HCT116 (cell line): ENCODE measurements at regions not wholly inside any gene's neighbourhood (a gene's known extent, or its start where the extent isn't known, plus 50 kb on each side); places are given as distances from the start of the nearest gene placed in this dataset.

Experiments used
- ATAC-seq: fragments of 200-7000 bp; cut with Tn5 transposase; 2 replicates; pipeline ENCODE4 v1.9.1; 2020; ENCODE audit warnings: mild to moderate bottlenecking, moderate library complexity
- BruUV-seq: library from RNA; stranded (reverse); fragments of 400-500 nt; replicated peaks from 2 replicates; lab custom pipeline; 2021; lab: Mats Ljungman, UMichigan
- CTCF ChIA-PET: fragments of 300-600 bp; sonication (Branson Sonifier 250); formaldehyde crosslinking; loops from one replicate; lab custom pipeline; 2021; ENCODE audit warnings: antibody characterized with exemption; lab: Charles Lee
- POLR2A ChIA-PET: fragments of 300-600, 350-600 bp; sonication (Branson Sonifier 250); formaldehyde crosslinking; loops from one replicate; lab custom pipeline; 2021; ENCODE audit warnings: antibody characterized with exemption; lab: Charles Lee
- RAD21 ChIA-PET, 2 experiments: fragments of 300-600 bp; sonication (Branson Sonifier 250); formaldehyde crosslinking; loops; one replicate each; lab custom pipeline; 2023; ENCODE audit warnings: low total read pairs in 2 of 2; ENCODE audit not compliant: uncharacterized antibody in 2 of 2, unreplicated experiment in 2 of 2, low non-redundant PET in 1 of 2; lab: Charles Lee
- DNase-seq: peaks from one replicate; pipeline ENCODE4 v3.0.0-alpha.2; 2010; ENCODE audit warnings: low read depth, low spot score
- H2AFZ ChIP-seq: fragments of 200-600 bp; shearing (Covaris generic), sonication (generic); 2 replicates; pipeline ENCODE4 v1.6.1; 2017; ENCODE audit warnings: low read depth, mixed run types, mixed read lengths, antibody characterized with exemption, low read length; ENCODE audit not compliant: poor library complexity, severe bottlenecking
- H3K27ac ChIP-seq: 2 replicates; pipeline ENCODE4 v1.5.1; 2012; ENCODE audit warnings: low read depth, low read length
- H3K27me3 ChIP-seq: fragments of 200-600 bp; sonication (generic); 2 replicates; pipeline ENCODE4 v1.6.1; 2016; ENCODE audit warnings: mixed run types, low read length, mixed read lengths; ENCODE audit not compliant: insufficient read depth
- H3K36me3 ChIP-seq, 2 experiments: fragments of 200-500 bp in 1 of 2; fragments of 200-600 bp in 1 of 2; sonication (Bioruptor generic) in 1 of 2; sonication (generic) in 1 of 2; 2 replicates each; pipeline versions ENCODE4 v1.5.1 to v1.6.1; 2014 to 2016; ENCODE audit warnings: low read length in 2 of 2, inconsistent platforms in 1 of 2, mixed read lengths in 1 of 2, mixed run types in 1 of 2; ENCODE audit not compliant: insufficient read depth in 2 of 2, control insufficient read depth in 1 of 2
- H3K4me1 ChIP-seq, 2 experiments: fragments of 200-600 bp in 1 of 2; sonication (generic) in 1 of 2; 2 replicates each; pipeline versions ENCODE4 v1.5.1 to v1.6.1; 2012 to 2017; ENCODE audit warnings: low read length in 2 of 2, inconsistent platforms in 1 of 2, mild to moderate bottlenecking in 1 of 2, mixed read lengths in 1 of 2, mixed run types in 1 of 2, moderate library complexity in 1 of 2; ENCODE audit not compliant: insufficient read depth in 2 of 2, control insufficient read depth in 1 of 2
- H3K4me2 ChIP-seq: fragments of 200-600 bp; sonication (generic); 2 replicates; pipeline ENCODE4 v1.6.1; 2017; ENCODE audit warnings: mixed run types, low read length, mixed read lengths
- H3K4me3 ChIP-seq, 2 experiments: fragments of 200-600 bp in 1 of 2; sonication (generic) in 1 of 2; replicated peaks in 1 of 2; 2 replicates each; pipeline ENCODE4 v1.5.1; 2011 to 2016; ENCODE audit warnings: low read length in 2 of 2, control low read depth in 1 of 2, low read depth in 1 of 2, mild to moderate bottlenecking in 1 of 2, mixed read lengths in 1 of 2, mixed run types in 1 of 2
- H3K79me2 ChIP-seq: fragments of 200-600 bp; sonication (generic); 2 replicates; pipeline ENCODE4 v1.6.1; 2017; ENCODE audit warnings: mild to moderate bottlenecking, mixed run types, low read length, moderate library complexity, mixed read lengths; ENCODE audit not compliant: insufficient read depth
- H3K9ac ChIP-seq: fragments of 200-600 bp; sonication (generic); 2 replicates; pipeline ENCODE4 v1.6.1; 2016; ENCODE audit warnings: low read length, mixed read lengths
- H3K9me2 ChIP-seq: fragments of 200-600 bp; sonication (generic), shearing (Covaris generic); 2 replicates; pipeline ENCODE4 v1.6.1; 2017; ENCODE audit warnings: mixed run types, mild to moderate bottlenecking, moderate library complexity; ENCODE audit not compliant: insufficient read depth
- H3K9me3 ChIP-seq, 2 experiments: fragments of 200-500 bp in 1 of 2; fragments of 200-600 bp in 1 of 2; sonication (Bioruptor generic) in 1 of 2; sonication (generic) in 1 of 2; 2 replicates each; pipeline ENCODE4 v1.6.1; 2014 to 2017; ENCODE audit warnings: low read length in 2 of 2, mixed read lengths in 2 of 2, inconsistent platforms in 1 of 2, low read depth in 1 of 2, mild to moderate bottlenecking in 1 of 2, mixed run types in 1 of 2, moderate library complexity in 1 of 2; ENCODE audit not compliant: control insufficient read depth in 1 of 2, insufficient read depth in 1 of 2
- H4K20me1 ChIP-seq: fragments of 200-600 bp; sonication (generic), shearing (Covaris generic); 2 replicates; pipeline ENCODE4 v1.6.1; 2017; ENCODE audit warnings: mixed run types, mild to moderate bottlenecking, moderate library complexity; ENCODE audit not compliant: insufficient read depth
- EZH2phosphoT487 ChIP-seq: fragments of 200-600 bp; IDR thresholded peaks from 2 replicates; pipeline ENCODE4 v1.6.1; 2018; ENCODE audit warnings: antibody characterized with exemption, borderline replicate concordance
- SP1 ChIP-seq: IDR thresholded peaks from 2 replicates; pipeline ENCODE4 v1.6.1; 2012; ENCODE audit warnings: low read depth
- ZFX ChIP-seq: fragments of 450-650 bp; IDR thresholded peaks from 2 replicates; pipeline ENCODE4 v1.6.1; 2017
- intact Hi-C: fragments of 100-400 bp; cut with micrococcal nuclease; formaldehyde crosslinking; loops from 2 replicates; pipeline ENCODE4 v1.10.0; 2022
- TF ChIP-seq, protein P1 (sequence below): IDR thresholded peaks from 2 replicates; pipeline ENCODE4 v1.6.1; 2012
- TF ChIP-seq, protein P2 (sequence below), 3 experiments: fragments of 200-600 bp in 1 of 3; sonication (generic) in 1 of 3; IDR thresholded peaks in 2 of 3; conservative IDR thresholded peaks in 1 of 3; 2 replicates each; pipeline ENCODE4 v1.5.1; 2012 to 2017; ENCODE audit warnings: low read depth in 2 of 3, low read length in 2 of 3, antibody characterized with exemption in 1 of 3, borderline replicate concordance in 1 of 3, control low read depth in 1 of 3, mild to moderate bottlenecking in 1 of 3, mixed read lengths in 1 of 3, mixed run types in 1 of 3, moderate library complexity in 1 of 3; ENCODE audit not compliant: insufficient read depth in 1 of 3
- TF ChIP-seq, protein P3 (sequence below): IDR thresholded peaks from 2 replicates; pipeline ENCODE4 v1.6.1; 2012

DNA sequence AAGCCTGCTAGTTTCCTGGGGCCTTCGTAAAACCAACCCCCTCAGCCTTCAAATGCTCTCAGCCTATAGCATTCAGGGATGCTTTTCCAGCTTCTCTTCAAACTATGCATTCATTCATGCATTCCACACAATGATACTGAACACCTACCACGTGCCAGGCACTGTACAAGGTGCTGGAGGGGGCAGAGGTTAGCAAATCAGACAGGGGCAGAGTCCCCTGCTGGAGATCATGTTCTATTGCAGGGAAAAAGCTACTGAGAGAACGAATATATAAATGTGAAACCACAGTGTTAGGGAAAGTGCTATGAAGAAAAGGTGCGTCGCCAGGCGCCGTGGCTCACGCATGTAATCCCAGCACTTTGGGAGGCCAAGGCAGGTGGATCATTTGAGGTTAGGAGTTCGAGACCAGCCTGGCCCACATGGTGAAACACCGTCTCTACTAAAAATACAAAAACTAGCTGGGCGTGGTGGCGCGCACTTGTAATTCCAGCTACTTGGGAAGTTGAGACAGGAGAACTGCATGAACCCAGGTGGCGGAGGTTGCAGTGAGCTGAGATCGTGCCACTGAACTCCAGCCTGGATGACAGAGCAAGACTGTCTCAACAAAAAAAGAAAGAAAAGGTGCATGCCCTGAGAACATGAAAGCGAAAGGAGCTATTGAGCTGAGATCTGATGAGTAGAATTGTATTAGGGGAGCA lies 64.6 kb upstream of the CALN1 start:
- no peak overlapping the region for H2AFZ ChIP-seq
- POLR2A ChIA-PET = no interaction called here
- TF ChIP-seq EZH2phosphoT487 (no peak), ZFX (no peak), SP1 (no peak)
- TF ChIP-seq, protein P1, sequence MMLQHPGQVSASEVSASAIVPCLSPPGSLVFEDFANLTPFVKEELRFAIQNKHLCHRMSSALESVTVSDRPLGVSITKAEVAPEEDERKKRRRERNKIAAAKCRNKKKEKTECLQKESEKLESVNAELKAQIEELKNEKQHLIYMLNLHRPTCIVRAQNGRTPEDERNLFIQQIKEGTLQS = no peak
- TF ChIP-seq, protein P2, sequence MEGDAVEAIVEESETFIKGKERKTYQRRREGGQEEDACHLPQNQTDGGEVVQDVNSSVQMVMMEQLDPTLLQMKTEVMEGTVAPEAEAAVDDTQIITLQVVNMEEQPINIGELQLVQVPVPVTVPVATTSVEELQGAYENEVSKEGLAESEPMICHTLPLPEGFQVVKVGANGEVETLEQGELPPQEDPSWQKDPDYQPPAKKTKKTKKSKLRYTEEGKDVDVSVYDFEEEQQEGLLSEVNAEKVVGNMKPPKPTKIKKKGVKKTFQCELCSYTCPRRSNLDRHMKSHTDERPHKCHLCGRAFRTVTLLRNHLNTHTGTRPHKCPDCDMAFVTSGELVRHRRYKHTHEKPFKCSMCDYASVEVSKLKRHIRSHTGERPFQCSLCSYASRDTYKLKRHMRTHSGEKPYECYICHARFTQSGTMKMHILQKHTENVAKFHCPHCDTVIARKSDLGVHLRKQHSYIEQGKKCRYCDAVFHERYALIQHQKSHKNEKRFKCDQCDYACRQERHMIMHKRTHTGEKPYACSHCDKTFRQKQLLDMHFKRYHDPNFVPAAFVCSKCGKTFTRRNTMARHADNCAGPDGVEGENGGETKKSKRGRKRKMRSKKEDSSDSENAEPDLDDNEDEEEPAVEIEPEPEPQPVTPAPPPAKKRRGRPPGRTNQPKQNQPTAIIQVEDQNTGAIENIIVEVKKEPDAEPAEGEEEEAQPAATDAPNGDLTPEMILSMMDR (IDR thresholded peaks at IDR 0.05 in 2 of 3, conservative IDR thresholded peaks at IDR 0.05 in 1 of 3; ENCODE audit: borderline replicate concordance in 1 of 3, insufficient read depth in 1 of 3, low read depth in 2 of 3, low read length in 2 of 3) = peak in 2 of 3 experiments; percentile 27 to 39; a peak in 4 of 6 replicates
- TF ChIP-seq, protein P3, sequence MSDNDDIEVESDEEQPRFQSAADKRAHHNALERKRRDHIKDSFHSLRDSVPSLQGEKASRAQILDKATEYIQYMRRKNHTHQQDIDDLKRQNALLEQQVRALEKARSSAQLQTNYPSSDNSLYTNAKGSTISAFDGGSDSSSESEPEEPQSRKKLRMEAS = no peak
- H3K27ac ChIP-seq = no peak overlapping the region
- CTCF ChIA-PET = interaction anchor here (1.1 to 1.4 kb wide), 2 partner anchors 10 to 17 kb away, joined by 3 read pairs; no protein-coding TSS in a partner anchor
- no TSS peak for BruUV-seq
- H3K79me2 ChIP-seq = no peaks in the 10 kb centered on the region
- no peaks in the 10 kb centered on the region for H3K9me2 ChIP-seq
- H3K9me3 ChIP-seq = no peaks in the 10 kb centered on the region
- intact Hi-C loops = no loop called here
- H3K27me3 ChIP-seq = no peaks in the 10 kb centered on the region
- no peaks in the 10 kb centered on the region for H3K36me3 ChIP-seq
- H3K4me3 ChIP-seq = no peak overlapping the region
- H3K4me2 ChIP-seq = no peak overlapping the region
- RAD21 ChIA-PET = no interaction called here
- DNase-seq (no peak), ATAC-seq (no peak)
- H3K4me1 ChIP-seq = no peaks in the 10 kb centered on the region
- no peak overlapping the region for H3K9ac ChIP-seq
- no peaks in the 10 kb centered on the region for H4K20me1 ChIP-seq
